Superior temporal gyrus (tissue), 1 donor: ENCODE measurements at regions not wholly inside any gene's neighbourhood (a gene's known extent, or its start where the extent isn't known, plus 50 kb on each side); places are given as distances from the start of the nearest gene placed in this dataset.

ENCODE experiments used
- DNase-seq: peaks from one replicate; pipeline ENCODE4 v3.0.0-alpha.2; 2016; ENCODE audit errors: extremely low spot score

- DNase-seq: no peak
These were observed 404.8 kb upstream of the THBS1 start for GRCh38 chr15:39176030-39176429.

DNA sequence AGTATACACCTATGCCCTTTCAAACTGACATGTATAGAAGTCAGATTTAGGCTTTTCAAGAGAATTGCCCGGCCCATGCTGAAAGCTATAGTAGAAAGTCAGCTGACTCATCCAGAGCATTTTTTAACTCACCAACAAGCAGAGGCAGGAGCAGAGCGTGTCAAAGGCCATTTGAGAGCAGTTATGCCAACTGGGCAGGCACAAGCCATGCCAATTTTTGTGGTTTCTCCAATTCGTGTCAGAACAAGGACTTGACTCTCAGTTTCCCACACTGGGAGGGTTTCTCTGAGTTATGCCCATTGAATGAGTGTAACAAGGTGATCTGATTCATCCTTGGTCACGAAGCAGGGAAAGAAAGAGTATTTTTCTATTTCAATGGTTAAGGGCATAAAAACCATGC lies 403.3 kb upstream of the THBS1 start:
- DNase-seq: no peak

DNA sequence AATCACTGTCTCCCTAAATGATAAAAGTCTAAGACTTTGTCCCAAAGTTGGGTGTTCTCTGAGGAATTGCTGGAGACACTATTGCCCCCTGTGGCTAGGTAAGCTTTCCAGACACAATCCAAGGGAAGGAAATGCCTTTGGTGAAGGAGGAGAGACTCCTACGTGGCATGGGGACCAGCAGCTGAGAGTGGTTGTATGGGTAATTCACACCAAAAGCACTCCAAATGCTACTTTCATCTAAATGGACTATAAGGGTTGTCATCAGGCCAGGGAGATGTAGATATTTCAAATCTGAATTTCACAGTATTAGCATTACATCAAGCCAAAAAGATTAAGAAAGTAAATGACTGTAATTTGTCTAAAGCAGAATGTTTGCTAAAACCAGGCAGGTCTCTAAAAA lies 400.8 kb upstream of the THBS1 start:
- no peak for DNase-seq

DNA sequence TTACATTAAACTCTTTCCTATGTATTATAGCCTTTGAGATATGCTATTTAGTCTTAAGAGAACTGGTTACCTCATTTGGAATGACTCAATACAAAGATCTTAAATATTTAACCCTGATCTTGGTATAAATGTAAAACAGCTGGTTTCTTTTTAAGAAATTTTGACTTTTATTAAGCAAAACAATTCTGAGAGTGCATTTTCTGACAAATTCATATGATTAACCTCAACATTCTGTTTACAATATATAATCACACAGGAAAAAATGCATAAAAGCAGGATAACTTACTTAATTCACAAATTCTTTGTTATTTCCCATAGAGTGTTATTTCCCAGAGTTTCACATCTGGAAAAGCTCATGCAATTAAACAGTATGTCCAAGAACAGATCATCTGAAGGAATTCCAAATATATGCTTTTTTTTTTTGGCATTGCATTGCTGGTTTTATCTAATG lies 400.4 kb upstream of the THBS1 start:
- no peak for DNase-seq

DNA sequence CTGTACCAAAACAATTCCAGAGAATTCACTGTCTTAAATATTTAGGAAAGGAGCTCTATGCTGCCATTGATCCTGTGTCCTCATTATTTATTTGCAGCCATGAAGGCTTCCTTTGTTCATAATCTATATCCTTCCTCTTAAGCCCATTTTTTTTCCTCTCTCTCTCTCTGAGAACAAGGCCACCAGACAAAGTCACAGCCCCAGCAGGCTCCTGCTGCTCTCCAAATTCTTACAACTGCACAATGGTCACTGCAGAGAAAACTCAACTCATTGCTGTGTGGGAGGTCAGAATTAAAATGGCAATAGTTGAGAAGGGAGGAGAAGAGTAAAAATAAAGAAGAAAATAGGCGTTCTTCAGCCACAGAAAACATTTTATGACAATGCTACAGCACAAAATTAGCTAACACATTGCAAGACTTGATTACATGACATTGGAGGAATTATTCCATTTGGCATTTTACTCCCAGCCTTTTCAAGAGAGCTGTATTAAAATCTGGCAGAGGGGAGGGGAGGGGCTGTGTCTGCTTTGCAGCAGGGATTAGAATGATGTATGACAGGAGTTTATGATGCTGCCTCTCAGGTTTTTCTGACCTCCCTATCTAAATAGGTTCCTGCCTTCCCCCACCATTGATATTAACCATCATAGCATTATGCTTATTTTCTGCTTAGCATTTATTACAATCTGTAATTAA lies 399.7 kb upstream of the THBS1 start:
- DNase-seq: no peak

DNA sequence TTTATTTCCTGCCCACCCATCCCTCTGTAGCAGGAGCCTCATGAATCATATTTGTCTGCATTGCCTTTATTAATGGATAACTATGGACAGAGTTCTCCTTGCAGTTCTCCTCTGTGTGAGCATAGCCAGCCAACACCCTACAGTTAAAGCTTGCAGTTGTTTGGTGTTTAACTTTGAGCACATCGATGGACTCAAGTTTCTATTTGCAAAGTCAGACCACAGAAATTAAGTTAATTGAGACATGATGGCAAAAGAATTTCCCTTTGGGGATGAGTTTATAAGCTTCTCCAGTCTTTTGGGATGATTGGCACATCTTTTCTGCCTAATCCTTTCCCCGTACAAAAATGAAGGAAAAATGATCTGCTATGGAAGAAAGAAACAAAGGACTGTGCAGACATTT lies 398.9 kb upstream of the THBS1 start:
- no peak for DNase-seq

GRCh38 chr15:39183164-39183881 lies 397.6 kb upstream of the THBS1 start:
- no peak for DNase-seq

DNA sequence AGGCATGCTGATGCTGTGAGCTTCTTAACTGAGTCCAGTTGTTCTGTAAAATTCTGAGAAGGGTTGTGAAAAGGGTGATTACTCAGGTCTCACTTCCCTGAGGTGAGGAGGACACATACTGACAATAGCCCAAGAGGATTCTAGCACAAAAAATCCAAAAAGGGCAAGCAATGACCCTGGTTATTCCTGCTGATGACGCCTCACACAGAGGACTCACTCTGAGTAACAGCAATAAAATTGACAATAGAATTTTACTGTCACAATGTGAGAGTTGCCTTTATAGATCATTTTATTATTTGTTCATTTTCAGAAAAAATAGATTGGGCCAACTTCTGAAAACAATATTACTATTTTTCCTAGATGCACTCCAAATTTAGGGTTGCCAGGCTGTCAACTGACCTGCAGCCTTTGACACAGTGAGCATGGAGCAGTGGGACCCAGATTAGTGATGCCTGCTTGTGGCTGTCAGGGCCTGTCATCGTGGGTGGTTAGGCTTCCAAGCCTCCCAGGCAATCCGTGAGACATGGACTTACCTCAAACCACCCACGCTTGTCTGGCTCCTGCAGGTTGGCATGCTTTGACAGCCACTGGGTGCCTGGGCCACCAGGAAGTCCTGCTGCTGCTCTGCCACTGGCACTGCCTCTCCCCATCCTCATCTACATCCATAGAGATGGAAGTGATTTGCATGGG lies 396.0 kb upstream of the THBS1 start:
- DNase-seq: no peak

- DNase-seq: no peak
These were observed 392.6 kb upstream of the THBS1 start for GRCh38 chr15:39188314-39188713.

DNA sequence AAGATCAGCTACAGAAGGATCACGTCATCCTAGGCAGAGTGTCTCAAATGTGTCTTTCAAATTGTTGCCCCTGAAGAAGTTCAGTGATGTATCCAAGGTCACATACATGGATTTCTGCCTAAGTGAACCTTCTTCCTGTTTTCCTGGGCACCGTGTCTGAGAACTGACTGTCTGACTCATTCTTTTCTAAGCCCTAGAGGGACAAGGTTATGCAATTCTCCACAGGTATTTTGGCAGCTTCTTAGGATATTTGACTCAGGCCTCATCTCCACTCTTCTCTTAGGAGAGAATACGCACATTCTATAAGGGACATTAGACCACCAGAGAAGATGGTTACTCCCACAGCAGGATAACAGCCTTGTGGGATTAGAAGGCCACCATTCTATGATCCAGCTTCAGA lies 391.9 kb upstream of the THBS1 start:
- DNase-seq: no peak

- DNase-seq: no peak
These were observed 389.0 kb upstream of the THBS1 start for GRCh38 chr15:39191871-39192291.

DNA sequence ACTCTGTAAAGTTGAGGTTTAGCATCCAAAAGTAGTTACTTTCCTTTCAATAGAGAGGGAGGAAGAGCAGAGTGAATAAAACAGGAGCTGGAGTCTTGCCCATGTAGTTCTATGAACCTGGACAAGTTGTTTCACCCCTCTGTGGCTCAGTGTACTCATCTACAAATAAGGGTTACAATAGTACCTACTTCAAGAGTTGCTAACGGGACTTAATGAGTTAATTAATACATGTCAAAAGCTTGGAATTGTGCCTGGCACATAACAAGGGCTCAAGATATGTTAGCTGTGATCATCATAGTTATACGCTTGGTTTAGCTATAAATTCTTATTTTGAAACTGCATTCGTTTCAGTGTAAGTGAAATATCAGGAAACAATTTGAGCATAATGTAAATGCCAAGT lies 388.5 kb upstream of the THBS1 start:
- no peak for DNase-seq

DNA sequence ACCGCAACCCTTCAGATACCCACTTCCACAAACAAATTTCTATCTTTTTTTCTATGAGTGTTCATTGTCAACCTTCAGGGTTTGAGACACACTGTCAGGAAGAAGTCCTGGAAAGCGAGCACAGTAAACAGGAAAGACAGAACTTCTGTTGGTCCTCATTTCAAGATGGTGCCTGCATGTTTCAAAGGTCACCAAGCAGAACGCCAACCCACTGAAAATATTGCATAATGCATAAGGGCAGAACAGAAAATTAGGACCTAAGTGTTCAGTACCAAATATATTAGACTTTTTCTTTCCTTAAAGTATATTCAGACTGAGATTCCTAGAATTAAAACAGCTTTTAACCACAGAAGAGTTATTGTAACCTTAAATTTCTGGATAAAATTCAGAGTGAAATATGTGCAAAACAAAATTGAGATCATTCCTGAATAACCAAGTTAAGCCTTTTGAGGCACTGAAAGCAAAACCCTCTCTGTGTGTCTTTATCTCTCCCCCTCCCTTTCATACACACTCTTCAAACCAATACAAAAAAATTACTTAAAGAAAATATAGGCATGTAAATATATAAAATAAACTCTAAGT lies 387.8 kb upstream of the THBS1 start:
- no peak for DNase-seq

DNA sequence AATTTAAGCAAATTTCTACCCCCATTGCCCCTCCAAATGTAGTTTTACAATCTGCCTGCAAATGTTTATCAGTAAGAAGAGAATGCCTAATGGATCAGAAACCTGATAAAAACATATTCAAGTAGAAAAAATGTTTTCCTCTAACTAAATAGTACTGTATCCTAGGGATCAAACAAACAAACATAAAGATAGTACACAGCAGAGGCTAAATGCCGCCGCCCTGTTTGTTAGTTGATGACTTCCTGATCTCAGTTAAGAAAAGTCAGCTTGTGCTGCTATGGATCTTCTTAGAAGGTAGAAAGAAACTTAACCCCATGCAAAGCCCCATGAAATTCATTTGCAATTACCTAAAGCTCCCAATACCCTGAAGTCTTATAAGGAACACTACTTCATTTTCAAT lies 387.3 kb upstream of the THBS1 start:
- no peak for DNase-seq

DNA sequence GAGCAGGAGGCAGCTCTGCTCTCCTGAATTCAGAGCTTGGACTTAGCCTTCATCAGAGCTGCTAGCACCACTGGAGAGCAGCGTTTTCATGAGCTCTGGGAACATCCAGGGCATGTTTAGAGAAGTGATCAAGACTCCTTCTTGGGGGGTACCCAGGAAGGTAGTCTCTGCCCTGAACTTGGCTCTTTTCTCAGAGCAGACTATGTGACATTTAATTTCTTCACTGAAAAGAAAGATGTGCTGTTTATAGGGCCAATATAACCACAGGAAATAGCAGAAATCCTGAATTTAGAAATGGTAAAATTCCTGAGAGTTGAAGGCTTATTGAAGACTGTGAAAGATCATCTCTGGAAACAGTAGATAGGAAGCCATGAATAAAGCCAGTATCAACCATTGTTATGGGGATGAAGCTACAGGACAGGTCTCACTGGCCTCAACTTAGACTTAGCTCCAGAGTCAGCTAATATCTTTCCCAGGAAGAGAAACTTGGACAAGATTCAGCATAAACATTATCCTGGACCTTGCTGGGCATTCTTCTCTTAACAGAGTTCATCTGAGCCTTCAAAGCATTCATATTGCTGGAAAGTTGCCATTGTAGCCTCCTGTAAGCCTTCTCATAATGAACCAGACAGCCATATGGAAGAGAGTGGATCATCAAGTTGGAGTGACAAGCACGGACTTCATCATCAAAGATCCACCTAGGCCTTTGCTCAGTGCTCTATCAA lies 386.6 kb upstream of the THBS1 start:
- DNase-seq: no peak

DNA sequence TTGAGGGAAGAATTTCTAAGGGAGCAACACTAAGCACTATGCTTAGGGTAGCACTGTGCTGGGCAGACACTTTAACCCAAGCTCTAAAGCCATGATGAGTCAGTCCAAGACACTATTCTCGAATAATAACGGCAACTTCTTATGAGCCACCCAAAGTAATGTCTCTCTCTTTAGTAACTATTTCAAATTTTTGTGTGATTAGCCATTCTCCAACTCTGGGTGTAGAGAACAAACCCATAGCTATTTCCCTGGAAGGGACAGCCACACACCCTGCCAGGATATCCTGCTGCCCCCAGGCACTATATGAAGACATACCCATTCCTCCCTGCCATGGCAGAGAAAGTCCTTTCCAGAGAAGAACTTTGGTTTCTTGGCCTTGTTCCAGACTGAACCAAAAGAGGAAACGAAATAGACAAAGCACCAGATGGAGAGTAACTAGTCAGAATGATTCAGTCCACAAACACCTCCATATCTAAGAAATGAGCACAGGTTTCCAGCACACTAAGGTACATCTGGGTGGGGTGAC lies 384.9 kb upstream of the THBS1 start:
- DNase-seq: no peak

GRCh38 chr15:39198044-39199000 lies 382.6 kb upstream of the THBS1 start:
- no peak for DNase-seq

DNA sequence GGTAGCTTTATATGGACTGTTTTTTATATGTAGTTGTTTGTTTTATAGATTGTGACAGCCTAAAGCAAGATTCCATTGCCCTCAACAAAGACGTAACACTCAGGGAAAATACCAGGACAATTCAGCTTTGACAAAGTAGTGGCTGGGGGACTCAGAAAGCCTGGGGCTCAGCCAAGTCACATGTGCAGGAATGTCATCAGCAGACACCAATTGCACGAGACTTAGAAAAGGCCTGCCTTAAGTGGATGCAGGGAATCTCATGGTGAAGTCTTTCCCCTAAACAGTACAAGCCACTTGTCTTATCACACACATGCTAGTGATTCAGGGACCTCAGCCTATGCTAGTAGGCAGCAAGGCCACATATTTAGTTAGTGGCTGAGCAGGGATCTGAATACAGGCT lies 381.8 kb upstream of the THBS1 start:
- DNase-seq: peak; percentile 28

DNA sequence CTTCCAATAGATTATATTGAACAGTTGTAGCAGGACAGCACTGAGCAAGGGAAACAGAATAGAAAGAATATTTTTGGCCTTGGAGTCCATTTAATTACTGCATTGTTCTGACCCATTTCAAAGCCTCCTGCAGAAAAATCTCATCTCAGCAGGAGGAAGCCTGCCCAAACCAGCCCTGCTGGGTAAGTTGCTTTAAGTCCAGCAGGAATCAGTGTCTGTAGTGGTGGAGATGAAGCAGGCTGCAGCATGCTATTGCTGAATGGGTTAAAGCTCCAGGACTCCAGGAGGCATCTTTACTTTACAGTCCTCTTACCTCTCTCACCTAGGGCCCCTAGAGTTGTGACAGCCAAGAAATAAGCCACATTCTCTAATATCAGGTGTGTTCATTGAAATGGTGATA lies 380.3 kb upstream of the THBS1 start:
- DNase-seq: no peak

DNA sequence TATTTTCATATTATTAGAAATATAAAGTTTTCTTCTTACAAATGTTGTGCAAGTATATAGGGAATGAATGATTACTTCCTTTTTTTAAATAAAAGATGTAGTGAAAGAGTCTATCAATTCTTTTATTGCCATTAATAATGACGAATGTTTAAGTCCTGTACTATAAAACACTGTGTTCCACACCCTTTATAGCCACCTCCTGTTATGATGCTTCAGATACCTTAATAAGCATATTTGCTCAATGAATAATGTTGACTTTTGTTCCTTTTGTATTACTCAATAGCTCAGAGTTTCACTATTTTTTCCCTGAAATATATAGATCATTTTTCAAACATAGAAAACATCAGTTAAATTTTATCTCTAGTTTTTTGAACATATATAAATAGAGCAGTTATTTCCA lies 378.2 kb upstream of the THBS1 start:
- no peak for DNase-seq

DNA sequence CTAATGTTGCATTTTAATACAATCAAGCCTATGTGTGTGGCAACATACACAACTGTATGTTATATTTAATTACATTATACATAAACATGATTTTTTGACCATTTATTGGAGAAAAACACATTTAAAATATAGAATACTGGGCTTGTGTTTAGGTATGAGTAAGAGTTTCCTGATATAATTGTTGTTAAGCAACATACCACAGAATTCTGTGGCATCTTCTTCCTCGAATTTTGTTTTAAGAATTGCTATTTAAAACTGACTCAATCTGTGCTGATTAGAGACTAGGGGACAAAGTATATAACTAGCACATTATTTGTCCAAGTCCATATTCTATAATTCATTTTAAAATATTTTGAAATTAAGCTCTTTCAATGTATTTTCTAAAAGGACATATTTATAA lies 376.8 kb upstream of the THBS1 start:
- no peak for DNase-seq
